SK-N-SH (cell line): ENCODE measurements at regions not wholly inside any gene's neighbourhood (a gene's known extent, or its start where the extent isn't known, plus 50 kb on each side); places are given as distances from the start of the nearest gene placed in this dataset.

Experiments used
- CTCF ChIA-PET: fragments of 300-600, 350-600 bp; formaldehyde crosslinking; extraction: SDS; loops from one replicate; lab custom pipeline; 2021; lab: Yijun Ruan, JAX
- POLR2A ChIA-PET: fragments of 350-600 bp; sonication (Branson Sonifier 250); formaldehyde crosslinking; extraction: SDS; loops from one replicate; lab custom pipeline; 2020; ENCODE audit warnings: antibody characterized with exemption, inconsistent platforms; lab: Yijun Ruan, JAX
- DNase-seq: peaks from one replicate; pipeline ENCODE4 v3.0.0; 2012
- H2AFZ ChIP-seq: fragments of 200-600 bp; sonication (generic); 2 replicates; pipeline ENCODE4 v1.8.1; 2016; ENCODE audit warnings: antibody characterized with exemption, mild to moderate bottlenecking, low read depth
- H3F3A ChIP-seq: fragments of 200-600 bp; sonication (generic); replicated peaks from 2 replicates; pipeline ENCODE3; 2016; ENCODE audit warnings: antibody characterized with exemption, mild to moderate bottlenecking; ENCODE audit not compliant: insufficient read depth
- H3K27ac ChIP-seq, 2 experiments: fragments of 200-500 bp in 1 of 2; fragments of 200-600 bp in 1 of 2; sonication (Bioruptor generic) in 1 of 2; sonication (generic), shearing (Covaris generic) in 1 of 2; 2 replicates each; pipeline versions ENCODE4 v1.5.1 to v1.6.1; 2014 to 2016; ENCODE audit warnings: low read depth in 2 of 2, inconsistent platforms in 1 of 2, low read length in 1 of 2, mild to moderate bottlenecking in 1 of 2, mixed read lengths in 1 of 2
- H3K27me3 ChIP-seq: fragments of 200-600 bp; sonication (generic), shearing (Covaris generic); 2 replicates; pipeline ENCODE4 v1.6.1; 2016; ENCODE audit warnings: mixed run types; ENCODE audit not compliant: insufficient read depth
- H3K36me3 ChIP-seq, 2 experiments: fragments of 200-500 bp in 1 of 2; fragments of 200-600 bp in 1 of 2; sonication (Bioruptor generic) in 1 of 2; sonication (generic) in 1 of 2; replicated peaks in 1 of 2; 2 replicates each; pipeline versions ENCODE3 to v1.5.1; 2014 to 2016; ENCODE audit warnings: low read length in 1 of 2, mild to moderate bottlenecking in 1 of 2; ENCODE audit not compliant: insufficient read depth in 2 of 2, control insufficient read depth in 1 of 2
- H3K4me1 ChIP-seq, 2 experiments: fragments of 200-500 bp in 1 of 2; fragments of 200-600 bp in 1 of 2; sonication (Bioruptor generic) in 1 of 2; sonication (generic), shearing (Covaris generic) in 1 of 2; 2 replicates each; pipeline versions ENCODE4 v1.5.1 to v1.6.1; 2014 to 2016; ENCODE audit warnings: low read depth in 1 of 2, low read length in 1 of 2, mixed run types in 1 of 2; ENCODE audit not compliant: insufficient read depth in 2 of 2, control insufficient read depth in 1 of 2
- H3K4me2 ChIP-seq: fragments of 200-600 bp; sonication (generic), shearing (Covaris generic); 2 replicates; pipeline ENCODE4 v1.6.1; 2017; ENCODE audit warnings: mixed run types
- H3K4me3 ChIP-seq, 2 experiments: fragments of 200-500 bp in 1 of 2; fragments of 200-600 bp in 1 of 2; sonication (Bioruptor generic) in 1 of 2; sonication (generic), shearing (Covaris generic) in 1 of 2; 2 replicates each; pipeline versions ENCODE4 v1.5.1 to v1.8.1; 2014 to 2016; ENCODE audit warnings: low read depth in 2 of 2, inconsistent platforms in 1 of 2, low read length in 1 of 2, mild to moderate bottlenecking in 1 of 2, mixed read lengths in 1 of 2, moderate library complexity in 1 of 2
- H3K79me2 ChIP-seq: fragments of 200-600 bp; sonication (generic); 2 replicates; pipeline ENCODE4 v1.8.1; 2017; ENCODE audit warnings: mild to moderate bottlenecking; ENCODE audit not compliant: insufficient read depth
- H3K9ac ChIP-seq: fragments of 200-600 bp; sonication (generic); 2 replicates; pipeline ENCODE4 v1.6.1; 2017; ENCODE audit warnings: mixed run types
- H3K9me2 ChIP-seq: fragments of 200-600 bp; sonication (generic); 2 replicates; pipeline ENCODE4 v1.6.1; 2017; ENCODE audit warnings: mixed run types
- H3K9me3 ChIP-seq: fragments of 200-600 bp; sonication (generic); 2 replicates; pipeline ENCODE4 v1.6.1; 2017; ENCODE audit warnings: mixed run types, mild to moderate bottlenecking, moderate library complexity
- H4K20me1 ChIP-seq: fragments of 200-600 bp; sonication (generic); 2 replicates; pipeline ENCODE4 v1.6.1; 2017; ENCODE audit warnings: mild to moderate bottlenecking, mixed run types; ENCODE audit not compliant: insufficient read depth
- CTCF ChIP-seq: fragments of 200-600 bp; sonication (generic); IDR thresholded peaks from 2 replicates; pipeline ENCODE4 v1.6.1; 2017; ENCODE audit warnings: antibody characterized with exemption, mild to moderate bottlenecking, moderate library complexity
- ELF1 ChIP-seq: IDR thresholded peaks from 2 replicates; pipeline ENCODE4 v1.4.0; 2012
- EZH2phosphoT487 ChIP-seq: fragments of 200-600 bp; sonication (generic); IDR thresholded peaks from 2 replicates; pipeline ENCODE4 v1.6.1; 2017; ENCODE audit warnings: low read depth, mixed run types, mild to moderate bottlenecking, antibody characterized with exemption, moderate library complexity, borderline replicate concordance
- GATA2 ChIP-seq: sonication (generic); formaldehyde crosslinking; IDR thresholded peaks from 2 replicates; pipeline ENCODE4 v1.5.0; 2020; ENCODE audit warnings: mild to moderate bottlenecking, missing genetic modification reagents
- IRF3 ChIP-seq: fragments of 150-350 bp; IDR thresholded peaks from 2 replicates; pipeline ENCODE4 v1.6.1; 2016; ENCODE audit warnings: mild to moderate bottlenecking, low read depth, low read length
- MEF2A ChIP-seq: IDR thresholded peaks from 2 replicates; pipeline ENCODE4 v1.4.0; 2012; ENCODE audit warnings: low read depth, borderline replicate concordance
- MXI1 ChIP-seq: IDR thresholded peaks from 2 replicates; pipeline ENCODE4 v1.6.1; 2012; ENCODE audit warnings: mild to moderate bottlenecking, low read depth, low read length, improper control_type of control experiment
- NFIC ChIP-seq: IDR thresholded peaks from 2 replicates; pipeline ENCODE4 v1.4.0; 2012; ENCODE audit warnings: borderline replicate concordance
- SMC3 ChIP-seq: IDR thresholded peaks from 2 replicates; pipeline ENCODE4 v1.6.1; 2012; ENCODE audit warnings: low read depth, low read length, improper control_type of control experiment
- USF1 ChIP-seq: IDR thresholded peaks from 2 replicates; pipeline ENCODE4 v1.4.0; 2012; ENCODE audit warnings: low read depth, borderline replicate concordance
- USF2 ChIP-seq: fragments of 150-350 bp; IDR thresholded peaks from 2 replicates; pipeline ENCODE4 v1.6.1; 2017; ENCODE audit warnings: antibody characterized with exemption, low read length, low read depth, borderline replicate concordance
- ZBTB33 ChIP-seq: IDR thresholded peaks from 2 replicates; pipeline ENCODE4 v1.4.0; 2012; ENCODE audit warnings: low read depth, borderline replicate concordance
- WGBS: methylation state at CpG from one replicate; pipeline ENCODE4 v1.1.6; 2017; ENCODE audit warnings: low lambda C conversion rate; 5-methylcytosine and 5-hydroxymethylcytosine counted together

GRCh38 chr14:94961386-94962165, 191.7 kb upstream of the GSC start:
- no peaks in the 10 kb centered on the region for H3K36me3 ChIP-seq
- 78% methylated on average over 19 of the region's 19 CpGs for WGBS
- no peaks in the 10 kb centered on the region for H3F3A ChIP-seq
- no peak overlapping the region for H3K27ac ChIP-seq
- no peaks in the 10 kb centered on the region for H3K9me3 ChIP-seq
- H3K4me3 ChIP-seq: no peak overlapping the region
- no peaks in the 10 kb centered on the region for H4K20me1 ChIP-seq
- H3K9ac ChIP-seq: no peak overlapping the region
- no peak for TF ChIP-seq CTCF
- TF ChIP-seq GATA2 (CRISPR knock-in tag): no peak
- no peak for TF ChIP-seq EZH2phosphoT487
- no peak for TF ChIP-seq NFIC
- TF ChIP-seq ELF1: no peak
- TF ChIP-seq ZBTB33: no peak
- POLR2A ChIA-PET: no interaction called here
- H3K4me2 ChIP-seq: no peak overlapping the region
- H2AFZ ChIP-seq: no peak overlapping the region
- H3K27me3 ChIP-seq: no peaks in the 10 kb centered on the region
- no peaks in the 10 kb centered on the region for H3K4me1 ChIP-seq
- CTCF ChIA-PET: interaction anchor here (0.9 to 1.4 kb wide), 2 partner anchors 21 to 470 kb away, joined by 3 read pairs; no protein-coding TSS in a partner anchor
- no peak for DNase-seq
- H3K79me2 ChIP-seq: no peaks in the 10 kb centered on the region
- no peaks in the 10 kb centered on the region for H3K9me2 ChIP-seq

- ChIA-PET CTCF (interaction anchor here (0.9 to 1.4 kb wide), 2 partner anchors 22 to 472 kb away, joined by 3 read pairs; no protein-coding TSS in a partner anchor), POLR2A (no interaction called here)
- WGBS: 64% methylated on average over 9 of the region's 9 CpGs
- no peak overlapping the region for H3K9ac ChIP-seq
- no peaks in the 10 kb centered on the region for H3K27me3 ChIP-seq
- no peak overlapping the region for H3K4me3 ChIP-seq
- H3K9me2 ChIP-seq: no peaks in the 10 kb centered on the region
- H3K27ac ChIP-seq: no peak overlapping the region
- no peak for DNase-seq
- H3K4me1 ChIP-seq: no peaks in the 10 kb centered on the region
- H4K20me1 ChIP-seq: no peaks in the 10 kb centered on the region
- H3F3A ChIP-seq: no peaks in the 10 kb centered on the region
- no peaks in the 10 kb centered on the region for H3K79me2 ChIP-seq
- no peaks in the 10 kb centered on the region for H3K9me3 ChIP-seq
- H3K36me3 ChIP-seq: no peaks in the 10 kb centered on the region
- H2AFZ ChIP-seq: no peak overlapping the region
- TF ChIP-seq MEF2A (no peak), USF1 (no peak), ELF1 (no peak), USF2 (no peak), SMC3 (no peak), IRF3 (no peak), MXI1 (no peak)
- H3K4me2 ChIP-seq: no peak overlapping the region
Measured at GRCh38 chr14:94960285-94961001, 190.5 kb upstream of the GSC start.
